HepG2 (cell line): ENCODE measurements at regions not wholly inside any gene's neighbourhood (a gene's known extent, or its start where the extent isn't known, plus 50 kb on each side); places are given as distances from the start of the nearest gene placed in this dataset.

Experiments
- CTCF ChIP-seq: sonication (generic); formaldehyde crosslinking; IDR thresholded peaks from 2 replicates; pipeline ENCODE4 v1.5.0; 2020; ENCODE audit warnings: mild to moderate bottlenecking, missing genetic modification reagents, moderate library complexity
- EHMT2 ChIP-seq: fragments of 200-600 bp; sonication (generic); IDR thresholded peaks from 2 replicates; pipeline ENCODE4 v1.7.0; 2017; ENCODE audit warnings: antibody characterized with exemption, low read depth, low read length, borderline replicate concordance
- LCORL ChIP-seq, 2 experiments: fragments of 450-650 bp in 1 of 2; sonication (generic) in 1 of 2; formaldehyde crosslinking in 1 of 2; IDR thresholded peaks; 2 replicates each; pipeline versions ENCODE4 v1.5.0 to v1.6.1; 2017 to 2020; ENCODE audit warnings: antibody characterized with exemption in 1 of 2, missing genetic modification reagents in 1 of 2
- NFE2L1 ChIP-seq: sonication (generic); formaldehyde crosslinking; IDR thresholded peaks from 2 replicates; pipeline ENCODE4 v1.4.0; 2020; ENCODE audit warnings: missing genetic modification reagents, mild to moderate bottlenecking, borderline replicate concordance
- RAD21 ChIP-seq: fragments of 450-650 bp; formaldehyde crosslinking; IDR thresholded peaks from 2 replicates; pipeline ENCODE4 v1.5.0; 2020; ENCODE audit warnings: mild to moderate bottlenecking
- RELA ChIP-seq: sonication (generic); formaldehyde crosslinking; IDR thresholded peaks from 2 replicates; pipeline ENCODE4 v1.4.0; 2020; ENCODE audit warnings: missing genetic modification reagents
- SNAPC5 ChIP-seq: sonication (generic); formaldehyde crosslinking; IDR thresholded peaks from 2 replicates; pipeline ENCODE4 v1.8.1; 2023; ENCODE audit warnings: mild to moderate bottlenecking, missing genetic modification reagents, borderline replicate concordance
- TCF7L2 ChIP-seq: IDR thresholded peaks from 2 replicates; pipeline ENCODE4 v1.6.1; 2011; ENCODE audit warnings: mild to moderate bottlenecking, low read depth, low read length, moderate library complexity
- USF2 ChIP-seq, 2 experiments: sonication (generic) in 1 of 2; formaldehyde crosslinking in 1 of 2; IDR thresholded peaks; 2 replicates each; pipeline versions ENCODE4 v1.5.1 to v1.6.1; 2011 to 2020; ENCODE audit warnings: borderline replicate concordance in 1 of 2, low read depth in 1 of 2, low read length in 1 of 2, mild to moderate bottlenecking in 1 of 2, missing genetic modification reagents in 1 of 2, moderate library complexity in 1 of 2
- ZBTB1 ChIP-seq: sonication (generic); formaldehyde crosslinking; IDR thresholded peaks from 2 replicates; pipeline ENCODE4 v1.4.0; 2020; ENCODE audit warnings: missing genetic modification reagents, borderline replicate concordance
- ZNF256 ChIP-seq: sonication (generic); formaldehyde crosslinking; conservative IDR thresholded peaks from 2 replicates; pipeline ENCODE4 v1.4.0; 2020; ENCODE audit warnings: missing genetic modification reagents
- ZNF672 ChIP-seq: sonication (generic); formaldehyde crosslinking; IDR thresholded peaks from 2 replicates; pipeline ENCODE4 v1.8.1; 2022; ENCODE audit warnings: missing genetic modification reagents

- no peak for TF ChIP-seq LCORL (IDR thresholded peaks at IDR 0.05)
- TF ChIP-seq LCORL (CRISPR knock-in tag; IDR thresholded peaks at IDR 0.05), result no peak
- TF ChIP-seq ZNF672 (CRISPR knock-in tag), result no peak
- TF ChIP-seq TCF7L2, result no peak
- TF ChIP-seq EHMT2, result no peak
- no peak for TF ChIP-seq RAD21
- TF ChIP-seq USF2 (IDR thresholded peaks at IDR 0.05; ENCODE audit: low read depth, low read length), result no peak
- no peak for TF ChIP-seq USF2 (CRISPR knock-in tag; IDR thresholded peaks at IDR 0.05; ENCODE audit: borderline replicate concordance)
- no peak for TF ChIP-seq ZNF256 (CRISPR knock-in tag)
- no peak for TF ChIP-seq ZBTB1 (CRISPR knock-in tag)
- no peak for TF ChIP-seq CTCF (CRISPR knock-in tag)
- no peak for TF ChIP-seq SNAPC5
- TF ChIP-seq NFE2L1 (CRISPR knock-in tag), result no peak
- no peak for TF ChIP-seq RELA (CRISPR knock-in tag)
These were observed 395.4 kb upstream of the NFE2L3 start for GRCh38 chr7:25756601-25757000.
